NCI-H69 (cell line): ENCODE measurements at regions not wholly inside any gene's neighbourhood (a gene's known extent, or its start where the extent isn't known, plus 50 kb on each side); places are given as distances from the start of the nearest gene placed in this dataset.

Source experiments
- DNase-seq: peaks from one replicate; lab custom pipeline; 2025; lab: John Stamatoyannopoulos, UW

- DNase-seq: peak; percentile 0
These were observed 378.5 kb downstream of the LMO7 start for GRCh38 chr13:76014406-76015318.

GRCh38 chr13:76012091-76012721 lies 376.1 kb downstream of the LMO7 start:
- DNase-seq: peak; percentile 24

GRCh38 chr13:76009267-76009890 lies 373.2 kb downstream of the LMO7 start:
- DNase-seq: no peak

- DNase-seq: no peak
These were observed 368.3 kb downstream of the LMO7 start for GRCh38 chr13:76004416-76004815.

- peak; percentile 23 for DNase-seq
These were observed 364.0 kb downstream of the LMO7 start for GRCh38 chr13:76000131-76000530.

- DNase-seq: no peak
These were observed 360.5 kb downstream of the LMO7 start for GRCh38 chr13:75996582-75996981.

- DNase-seq: no peak
These were observed 359.8 kb downstream of the LMO7 start for GRCh38 chr13:75995966-75996365.

- no peak for DNase-seq
These were observed 357.7 kb downstream of the LMO7 start for GRCh38 chr13:75993823-75994222.

GRCh38 chr13:75993241-75993640 lies 357.1 kb downstream of the LMO7 start:
- no peak for DNase-seq

GRCh38 chr13:75986818-75987217 lies 350.7 kb downstream of the LMO7 start:
- DNase-seq: no peak

GRCh38 chr13:75985132-75985531 lies 349.0 kb downstream of the LMO7 start:
- DNase-seq: no peak

- no peak for DNase-seq
These were observed 342.7 kb downstream of the LMO7 start for GRCh38 chr13:75978818-75979217.

GRCh38 chr13:75968103-75968838 lies 332.1 kb downstream of the LMO7 start:
- no peak for DNase-seq

- no peak for DNase-seq
These were observed 327.2 kb downstream of the LMO7 start for GRCh38 chr13:75963302-75963701.

GRCh38 chr13:75961911-75962310 lies 325.8 kb downstream of the LMO7 start:
- DNase-seq: no peak

GRCh38 chr13:75960538-75960994 lies 324.4 kb downstream of the LMO7 start:
- no peak for DNase-seq

GRCh38 chr13:75959861-75960481 lies 323.8 kb downstream of the LMO7 start:
- peak; percentile 45 for DNase-seq

- DNase-seq: peak; percentile 32
These were observed 317.5 kb downstream of the LMO7 start for GRCh38 chr13:75953589-75953988.

- DNase-seq: no peak
These were observed 311.3 kb downstream of the LMO7 start for GRCh38 chr13:75947448-75947847.

GRCh38 chr13:75946536-75947284 lies 310.6 kb downstream of the LMO7 start:
- no peak for DNase-seq
